AG10803 (cell line): ENCODE measurements at regions not wholly inside any gene's neighbourhood (a gene's known extent, or its start where the extent isn't known, plus 50 kb on each side); places are given as distances from the start of the nearest gene placed in this dataset.
"Not testable (repeated sequence)": the region's sequence is repeated elsewhere in the genome, so short reads cannot be mapped to it uniquely, and the experiment has no call there.

ENCODE experiments used
- DNase-seq: peaks from one replicate; pipeline ENCODE4 v3.0.0; 2010; ENCODE audit warnings: low read depth
- H3K4me3 ChIP-seq: 2 replicates; pipeline ENCODE4 v1.5.1; 2011; ENCODE audit warnings: mild to moderate bottlenecking, low read length, control low read depth
- TF ChIP-seq, protein P1 (sequence below): conservative IDR thresholded peaks from 2 replicates; pipeline ENCODE4 v1.5.1; 2011; ENCODE audit warnings: mild to moderate bottlenecking, low read length, control low read depth, inconsistent platforms

DNA sequence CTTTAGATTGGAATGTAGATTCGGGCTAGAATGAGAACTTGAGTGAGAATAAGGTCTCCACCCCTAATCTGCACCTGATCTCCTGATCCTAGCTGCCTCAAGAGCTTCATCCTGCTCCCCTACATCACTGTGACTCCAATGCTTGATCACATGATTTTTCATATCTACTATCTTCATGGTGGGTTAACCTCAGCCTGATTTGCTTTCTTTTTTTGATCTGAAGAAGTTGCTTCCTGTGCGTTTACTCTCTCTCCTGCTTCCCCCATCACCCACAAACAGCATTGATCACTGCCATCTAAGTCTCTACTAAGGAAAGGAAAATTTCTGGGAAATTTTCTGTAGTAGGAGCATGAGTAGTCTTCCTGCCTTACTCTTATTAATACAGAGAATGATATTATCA is 1542.1 kb upstream of the SLC10A2 start:
- no peak for DNase-seq
- TF ChIP-seq, protein P1, sequence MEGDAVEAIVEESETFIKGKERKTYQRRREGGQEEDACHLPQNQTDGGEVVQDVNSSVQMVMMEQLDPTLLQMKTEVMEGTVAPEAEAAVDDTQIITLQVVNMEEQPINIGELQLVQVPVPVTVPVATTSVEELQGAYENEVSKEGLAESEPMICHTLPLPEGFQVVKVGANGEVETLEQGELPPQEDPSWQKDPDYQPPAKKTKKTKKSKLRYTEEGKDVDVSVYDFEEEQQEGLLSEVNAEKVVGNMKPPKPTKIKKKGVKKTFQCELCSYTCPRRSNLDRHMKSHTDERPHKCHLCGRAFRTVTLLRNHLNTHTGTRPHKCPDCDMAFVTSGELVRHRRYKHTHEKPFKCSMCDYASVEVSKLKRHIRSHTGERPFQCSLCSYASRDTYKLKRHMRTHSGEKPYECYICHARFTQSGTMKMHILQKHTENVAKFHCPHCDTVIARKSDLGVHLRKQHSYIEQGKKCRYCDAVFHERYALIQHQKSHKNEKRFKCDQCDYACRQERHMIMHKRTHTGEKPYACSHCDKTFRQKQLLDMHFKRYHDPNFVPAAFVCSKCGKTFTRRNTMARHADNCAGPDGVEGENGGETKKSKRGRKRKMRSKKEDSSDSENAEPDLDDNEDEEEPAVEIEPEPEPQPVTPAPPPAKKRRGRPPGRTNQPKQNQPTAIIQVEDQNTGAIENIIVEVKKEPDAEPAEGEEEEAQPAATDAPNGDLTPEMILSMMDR, result no peak
- H3K4me3 ChIP-seq, result no peak overlapping the region

DNA sequence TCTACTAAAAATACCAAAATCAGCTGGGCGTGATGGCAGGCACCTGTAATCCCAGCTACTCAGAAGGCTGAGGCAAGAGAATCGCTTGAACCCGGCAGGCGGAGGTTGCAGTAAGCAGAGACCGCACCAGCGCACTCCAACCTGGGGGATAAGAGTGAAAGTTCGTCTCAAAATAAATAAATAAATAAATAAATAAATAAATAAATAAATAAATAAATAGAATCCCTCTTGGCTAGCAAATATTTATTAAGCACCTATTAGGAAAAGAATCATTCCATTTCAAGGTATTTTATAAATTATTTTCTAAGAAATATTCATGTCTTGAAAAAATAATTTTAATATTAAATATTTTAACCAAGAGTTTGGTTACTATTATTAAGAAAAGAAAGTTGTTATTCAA is 1539.2 kb upstream of the SLC10A2 start:
- not testable (repeated sequence) for DNase-seq, H3K4me3 ChIP-seq

GRCh38 chr13:104597546-104598180 is 1531.4 kb upstream of the SLC10A2 start:
- no peak for DNase-seq
- H3K4me3 ChIP-seq, result no peak overlapping the region
- TF ChIP-seq, protein P1, result no peak

DNA sequence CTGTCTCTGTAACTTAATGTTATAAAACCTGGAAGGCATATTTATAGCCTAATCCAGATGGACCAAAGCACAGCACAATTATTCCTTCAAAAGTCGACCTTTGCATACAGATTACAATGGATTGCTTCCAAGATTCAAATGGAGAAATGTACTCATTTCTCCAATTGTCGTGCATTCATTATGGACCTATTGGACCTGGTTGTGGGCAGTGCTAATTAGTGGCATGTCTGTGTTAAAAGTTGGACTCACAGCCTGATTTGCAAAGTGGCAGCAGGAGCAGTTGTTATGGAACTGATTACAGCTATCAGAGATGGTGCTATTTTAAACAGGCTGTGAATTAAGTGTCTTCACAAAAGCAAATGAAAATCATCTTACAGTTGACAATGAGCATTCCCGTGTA is 1529.3 kb upstream of the SLC10A2 start:
- TF ChIP-seq, protein P1, result no peak
- no peak overlapping the region for H3K4me3 ChIP-seq
- no peak for DNase-seq

GRCh38 chr13:104594806-104595205 is 1528.6 kb upstream of the SLC10A2 start:
- H3K4me3 ChIP-seq, result no peak overlapping the region
- TF ChIP-seq, protein P1, result no peak
- no peak for DNase-seq

GRCh38 chr13:104593693-104594092 is 1527.5 kb upstream of the SLC10A2 start:
- no peak for DNase-seq
- TF ChIP-seq, protein P1, result no peak

DNA sequence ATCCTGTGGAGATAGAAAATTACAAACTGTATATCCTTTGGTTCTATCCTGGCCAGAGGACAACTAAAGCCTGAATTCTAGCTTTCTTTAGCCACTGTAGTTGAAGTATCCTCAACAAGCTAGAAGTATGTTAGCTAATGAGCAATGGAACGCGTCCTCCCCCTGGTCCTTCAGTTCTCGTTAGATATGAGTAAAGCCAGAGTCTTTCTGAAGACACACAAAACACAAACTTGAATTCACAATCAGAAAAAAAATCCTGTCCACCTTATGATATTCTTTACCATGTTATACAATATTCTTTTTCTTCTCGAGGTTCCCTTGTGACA is 1527.0 kb upstream of the SLC10A2 start:
- no peak for DNase-seq
- no peak overlapping the region for H3K4me3 ChIP-seq
- TF ChIP-seq, protein P1, result no peak

More at GRCh38 chr13:104593693-104594092, 1527.5 kb upstream of the SLC10A2 start:
- H3K4me3 ChIP-seq, result no peak overlapping the region
